LHCN-M2 (cell line): ENCODE measurements at regions not wholly inside any gene's neighbourhood (a gene's known extent, or its start where the extent isn't known, plus 50 kb on each side); places are given as distances from the start of the nearest gene placed in this dataset.
"Not testable (repeated sequence)": the region's sequence is repeated elsewhere in the genome, so short reads cannot be mapped to it uniquely, and the experiment has no call there.

Experiments
- DNase-seq: peaks from one replicate; pipeline ENCODE4 v3.0.0-alpha.2; 2012; ENCODE audit warnings: low read depth

GRCh38 chr1:219041818-219042217, 131.9 kb upstream of the LYPLAL1 start:
- no peak for DNase-seq

DNA sequence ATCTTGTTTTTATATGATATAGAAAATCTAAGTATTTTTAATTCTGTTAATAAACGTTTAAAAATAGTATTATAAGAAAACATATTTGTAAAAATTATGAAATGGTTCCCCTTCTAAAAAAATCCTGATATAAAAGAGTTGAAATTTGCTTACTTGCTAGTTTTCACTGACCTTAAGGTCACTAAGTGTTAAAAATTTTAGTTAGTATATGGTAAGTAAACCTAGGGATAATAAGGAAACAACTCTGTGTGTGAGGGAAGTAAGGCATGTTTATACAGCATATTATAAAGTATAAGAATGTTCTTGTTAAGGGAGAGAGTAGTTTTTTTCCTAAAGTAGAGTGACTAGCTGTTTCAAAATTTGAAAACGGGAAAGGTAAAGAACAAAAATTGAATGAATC, 130.9 kb upstream of the LYPLAL1 start:
- DNase-seq, result no peak

DNA sequence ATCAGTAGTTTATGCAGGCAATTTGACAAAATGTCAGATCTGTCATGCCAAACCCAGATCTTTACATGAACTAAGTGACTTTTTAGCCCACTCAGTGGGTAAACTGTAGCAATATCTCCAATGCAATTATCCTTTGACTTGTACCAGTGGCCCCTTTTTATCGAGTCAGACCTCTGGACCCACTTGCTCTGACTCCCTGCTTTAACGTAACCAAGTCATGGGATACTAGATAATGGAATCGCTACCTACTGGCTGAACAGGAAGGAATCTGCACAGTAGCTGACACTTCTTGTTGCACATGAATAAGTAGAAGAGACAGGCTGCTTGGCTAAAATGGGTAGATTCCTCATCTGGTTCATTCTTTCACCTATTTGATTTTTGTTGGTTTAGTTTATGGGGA, 128.4 kb upstream of the LYPLAL1 start:
- no peak for DNase-seq

DNA sequence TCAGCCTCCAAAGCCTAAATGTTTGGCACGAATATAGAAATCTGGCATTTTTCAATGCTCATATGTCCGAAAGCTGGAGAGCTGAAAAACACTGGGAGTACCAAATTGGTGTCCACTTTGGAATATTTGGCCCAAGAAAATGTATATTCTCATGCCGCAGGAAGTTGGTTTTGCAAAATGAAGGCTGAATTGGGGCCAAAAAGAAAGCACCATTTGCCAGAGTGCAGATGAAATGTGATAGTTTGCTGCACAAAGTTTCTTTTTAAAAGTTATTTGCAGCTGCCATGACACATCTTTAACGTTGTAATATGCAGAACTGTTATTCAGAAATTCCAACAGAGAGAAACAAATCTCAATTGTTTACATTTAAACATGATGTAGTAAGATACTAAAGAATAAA, 124.2 kb upstream of the LYPLAL1 start:
- peak; percentile 41 for DNase-seq

GRCh38 chr1:219050086-219050821, 123.4 kb upstream of the LYPLAL1 start:
- no peak for DNase-seq

GRCh38 chr1:219050822-219051125, 122.9 kb upstream of the LYPLAL1 start:
- DNase-seq, result no peak

- no peak for DNase-seq
Measured at GRCh38 chr1:219051547-219051946, 122.1 kb upstream of the LYPLAL1 start.

DNA sequence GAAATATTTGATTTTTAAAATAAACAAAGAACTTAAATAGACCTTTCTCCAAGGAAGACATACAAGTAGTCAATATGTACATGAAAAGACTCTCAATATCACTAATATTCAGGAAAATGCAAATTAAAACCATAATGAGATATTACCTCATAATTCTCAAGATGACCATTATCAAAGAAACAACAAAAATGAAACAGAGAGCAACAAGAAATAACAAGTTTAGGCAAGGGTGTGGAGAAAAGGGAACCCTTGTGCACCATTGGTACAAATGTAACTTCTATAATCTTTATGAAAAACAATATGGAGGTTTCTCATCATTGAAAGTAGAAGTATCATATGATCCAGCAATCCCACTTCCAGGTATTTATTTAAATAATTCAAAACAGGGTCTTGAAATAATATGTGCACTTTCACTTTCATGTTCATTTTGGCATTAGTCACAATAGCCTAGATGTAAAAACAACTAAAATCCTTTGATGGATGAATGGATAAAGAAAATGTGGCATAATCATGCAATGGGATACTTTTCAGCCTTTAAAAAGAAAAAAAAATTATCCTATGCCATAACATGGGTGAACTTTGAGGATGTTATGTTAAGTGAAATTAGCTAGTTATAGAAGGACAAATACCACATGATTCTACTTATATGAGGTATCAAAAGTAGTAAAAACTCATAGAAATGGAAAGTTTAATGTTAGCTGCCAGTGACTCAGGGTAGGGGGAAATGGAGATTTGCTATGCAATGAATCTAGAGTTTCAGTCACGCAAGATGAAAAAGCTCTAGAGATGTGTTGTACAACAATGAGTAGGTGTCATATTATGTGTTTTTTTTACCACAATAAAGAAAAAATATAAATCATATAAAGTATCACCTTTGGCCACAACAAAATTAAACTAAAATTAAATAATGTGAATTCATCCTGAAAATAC, 114.5 kb upstream of the LYPLAL1 start:
- DNase-seq, result peak; percentile 11

DNA sequence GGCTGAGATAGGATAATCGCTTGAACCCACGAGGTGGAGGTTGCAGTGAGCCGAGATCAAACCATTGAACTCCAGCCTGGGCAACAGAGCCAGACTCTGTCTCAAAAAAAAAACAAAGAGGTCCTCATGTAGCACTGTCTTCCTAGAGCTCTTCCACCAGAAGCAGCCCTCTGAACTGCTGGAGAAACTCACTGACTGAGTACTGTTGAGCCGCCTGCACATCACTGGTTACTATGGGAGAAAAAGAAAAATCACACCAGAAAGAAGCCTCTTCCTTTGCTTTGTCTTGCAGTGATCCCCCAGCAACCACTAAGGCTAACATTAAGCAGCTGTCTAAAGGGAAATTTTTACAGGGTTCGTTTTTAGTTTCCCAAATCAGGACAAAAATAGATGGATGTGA, 112.9 kb upstream of the LYPLAL1 start:
- no peak for DNase-seq

DNA sequence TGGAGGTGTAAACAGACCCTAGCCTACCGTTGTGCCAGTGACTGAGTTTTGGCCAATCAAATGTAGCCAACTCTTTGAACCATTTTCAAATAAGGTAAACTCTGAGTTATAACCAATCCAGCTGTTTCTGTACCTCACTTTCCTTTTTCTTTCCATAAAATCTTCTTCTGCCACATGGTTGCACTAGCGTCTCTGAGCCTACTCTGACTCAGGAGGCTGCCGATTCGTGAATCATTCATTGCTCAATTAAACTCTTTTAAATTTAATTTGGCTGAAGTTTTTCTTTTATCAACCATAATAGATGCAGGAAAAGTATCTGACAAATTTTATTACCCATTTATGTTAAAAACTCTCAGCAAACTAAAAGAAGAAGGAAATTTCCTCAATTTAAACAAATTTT, 111.5 kb upstream of the LYPLAL1 start:
- DNase-seq, result no peak

DNA sequence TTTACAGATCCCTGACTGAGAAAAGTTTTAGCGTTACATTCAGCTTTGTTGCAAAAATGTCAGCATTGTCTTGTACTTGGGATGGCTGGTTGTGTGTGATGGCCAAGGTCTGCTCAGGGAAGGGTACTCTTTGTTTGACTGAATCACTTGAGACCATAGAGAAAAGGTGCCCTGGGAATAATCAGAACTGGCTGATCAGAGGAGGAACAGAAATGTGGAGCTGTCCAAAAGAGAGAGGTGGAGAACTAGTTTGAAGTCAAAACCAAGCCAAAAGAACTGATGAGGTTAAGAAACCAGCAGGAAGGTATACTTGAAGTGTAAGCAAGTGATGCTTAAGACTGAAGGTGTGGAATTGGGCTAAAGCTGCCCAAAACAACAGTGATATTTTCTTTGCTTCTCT, 107.6 kb upstream of the LYPLAL1 start:
- DNase-seq, result no peak

GRCh38 chr1:219066631-219067349, 106.9 kb upstream of the LYPLAL1 start:
- DNase-seq, result peak; percentile 67

DNA sequence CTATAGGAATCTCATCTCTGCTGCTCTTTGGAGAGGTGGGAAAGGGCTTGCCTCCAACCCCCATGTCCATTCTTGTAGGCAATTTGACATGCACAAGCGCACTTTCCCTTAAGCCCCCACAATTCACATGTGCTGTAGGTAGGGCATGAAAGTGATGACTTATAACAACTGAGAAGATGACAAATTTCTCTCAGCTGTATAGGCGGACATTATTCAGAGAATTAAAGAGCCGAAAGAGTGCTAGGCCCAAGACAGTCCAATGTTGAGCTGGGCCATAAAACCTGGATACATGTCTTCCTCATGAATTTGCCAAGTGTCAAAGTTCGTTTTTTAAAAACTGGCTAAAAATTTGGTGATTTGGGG, 106.3 kb upstream of the LYPLAL1 start:
- no peak for DNase-seq

DNA sequence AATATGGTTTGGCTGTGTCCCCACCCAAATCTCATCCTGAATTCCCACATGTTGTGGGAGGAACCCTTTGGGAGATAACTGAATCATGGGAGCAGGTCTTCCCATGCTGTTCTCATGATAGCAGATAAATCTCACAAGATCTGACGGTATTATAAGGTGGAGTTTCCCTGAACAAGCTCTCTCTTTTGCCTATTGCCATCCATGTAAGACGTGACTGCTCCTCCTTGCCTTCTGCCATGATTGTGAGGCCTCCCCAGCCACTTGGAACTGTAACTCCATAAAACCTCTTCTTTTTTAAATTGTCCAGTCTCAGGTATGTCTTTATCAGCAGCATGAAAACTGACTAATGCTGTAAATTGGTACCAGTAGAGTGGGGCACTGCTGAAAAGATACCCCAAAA, 103.3 kb upstream of the LYPLAL1 start:
- DNase-seq, result not testable (repeated sequence)

DNA sequence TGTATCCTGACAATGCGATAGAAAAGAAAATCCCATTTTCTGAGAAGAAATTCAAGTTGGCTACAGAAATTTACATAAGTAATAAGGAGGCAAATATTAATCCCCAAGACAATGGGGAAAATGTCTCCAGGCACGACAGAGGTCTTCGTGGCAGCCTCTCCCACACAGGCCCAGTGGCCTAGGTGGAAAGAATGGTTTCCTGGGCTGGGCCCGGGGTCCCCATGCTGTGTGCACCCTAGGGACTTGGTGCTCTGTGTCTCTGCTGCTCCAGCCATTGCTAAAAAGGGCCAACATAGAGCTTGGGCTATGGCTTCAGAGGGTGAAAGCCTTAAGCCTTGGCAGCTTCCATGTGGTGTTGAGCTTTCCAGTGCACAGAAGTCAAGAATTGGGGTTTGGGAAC, 102.5 kb upstream of the LYPLAL1 start:
- DNase-seq, result no peak

DNA sequence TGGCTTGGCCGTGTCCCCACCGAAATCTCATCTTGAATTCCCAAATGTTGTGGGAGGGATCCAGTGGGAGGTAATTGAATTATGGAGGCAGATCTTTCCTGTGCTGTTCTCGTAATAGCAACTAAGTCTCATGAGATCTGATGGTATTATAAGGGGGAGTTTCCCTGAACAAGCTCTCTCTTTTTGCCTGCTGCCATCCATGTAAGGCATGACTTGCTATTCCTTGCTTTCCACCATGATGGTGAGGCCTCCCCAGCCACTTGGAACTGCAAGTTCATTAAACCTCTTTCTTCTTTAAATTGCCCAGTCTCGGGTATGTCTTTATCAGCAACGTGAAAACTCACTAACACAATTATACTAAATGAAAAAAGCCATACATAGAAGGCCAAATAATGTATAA, 101.3 kb upstream of the LYPLAL1 start:
- no peak for DNase-seq

DNA sequence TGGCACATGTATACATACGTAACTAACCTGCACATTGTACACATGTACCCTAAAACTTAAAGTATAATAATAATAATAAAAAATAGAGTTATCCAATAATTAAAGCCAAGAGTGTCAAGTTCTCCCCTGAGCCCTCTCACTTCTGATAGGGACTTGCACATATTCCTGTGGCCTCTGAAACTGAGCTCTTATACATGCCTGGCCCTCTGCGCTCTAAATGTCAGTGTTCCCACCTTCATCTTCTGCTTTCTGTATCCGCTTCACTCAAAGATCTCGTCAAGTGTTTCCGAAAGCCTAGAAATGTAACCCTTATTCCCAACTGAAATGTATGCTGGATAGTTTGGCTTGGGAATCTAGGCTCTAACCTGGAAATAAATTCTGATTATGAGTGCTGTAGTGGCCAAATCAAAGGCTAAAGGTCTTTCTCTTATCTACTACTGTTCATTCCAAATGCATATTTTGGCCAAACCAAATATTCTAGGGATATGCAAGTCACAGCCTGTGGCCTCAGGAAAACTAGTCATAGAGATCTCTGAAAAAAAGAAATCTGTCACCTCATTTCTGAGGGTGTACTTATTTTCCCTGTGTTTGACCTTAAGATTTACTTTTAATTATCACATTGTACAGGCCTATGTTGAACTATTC, 99.5 kb upstream of the LYPLAL1 start:
- no peak for DNase-seq

- DNase-seq, result no peak
Measured at GRCh38 chr1:219075121-219075879, 98.4 kb upstream of the LYPLAL1 start.

- no peak for DNase-seq
Measured at GRCh38 chr1:219076326-219076937, 97.2 kb upstream of the LYPLAL1 start.

DNA sequence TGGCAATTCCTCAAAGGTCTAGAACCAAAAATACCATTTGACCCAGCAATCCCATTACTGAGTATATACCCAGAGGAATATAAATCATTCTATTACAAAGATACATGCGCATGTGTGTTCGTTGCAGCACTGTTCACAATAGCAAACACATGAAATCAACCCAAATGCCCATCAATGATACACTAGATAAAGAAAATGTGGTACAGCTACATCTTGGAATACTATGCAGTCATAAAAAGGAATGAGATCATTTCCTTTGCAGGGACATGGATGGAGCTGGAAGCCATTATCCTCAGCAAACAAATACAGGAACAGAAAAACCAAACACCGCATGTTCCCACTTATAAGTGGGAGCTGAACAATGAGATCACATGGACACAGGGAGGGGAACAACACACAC, 95.9 kb upstream of the LYPLAL1 start:
- not testable (repeated sequence) for DNase-seq
